Epithelial cell of esophagus (primary cell): ENCODE measurements at regions not wholly inside any gene's neighbourhood (a gene's known extent, or its start where the extent isn't known, plus 50 kb on each side); places are given as distances from the start of the nearest gene placed in this dataset.

Experiments
- DNase-seq: peaks from one replicate; pipeline ENCODE4 v3.0.0; 2010; ENCODE audit warnings: low read depth
- H3K4me3 ChIP-seq: 2 replicates; pipeline ENCODE4 v1.5.1; 2011; ENCODE audit warnings: mild to moderate bottlenecking, low read length, control low read depth
- TF ChIP-seq, protein P1 (sequence below): IDR thresholded peaks from 2 replicates; pipeline ENCODE4 v1.5.1; 2011; ENCODE audit warnings: low read depth, mild to moderate bottlenecking, low read length, control low read depth, inconsistent platforms; ENCODE audit not compliant: insufficient read depth; ENCODE audit errors: missing control alignments

DNA sequence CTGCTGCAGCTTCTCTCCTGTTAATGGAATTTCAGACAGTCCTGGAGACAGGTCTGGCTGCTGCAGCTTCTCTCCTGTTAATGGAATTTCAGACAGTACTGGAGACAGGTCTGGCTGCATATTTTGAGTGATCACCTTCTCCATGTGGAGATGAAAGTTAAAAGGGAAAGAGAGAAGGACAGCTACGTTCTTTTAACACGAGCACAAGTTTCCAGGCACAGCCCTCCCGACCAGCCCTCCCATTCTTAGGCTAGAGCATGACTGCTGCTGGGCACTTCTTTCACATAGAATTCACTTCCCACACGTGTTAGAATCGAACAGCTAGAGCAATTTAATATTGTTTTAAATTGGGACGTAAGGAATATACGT lies 133.3 kb upstream of the DMRT1 start:
- peak; percentile 31 for DNase-seq
- TF ChIP-seq, protein P1, sequence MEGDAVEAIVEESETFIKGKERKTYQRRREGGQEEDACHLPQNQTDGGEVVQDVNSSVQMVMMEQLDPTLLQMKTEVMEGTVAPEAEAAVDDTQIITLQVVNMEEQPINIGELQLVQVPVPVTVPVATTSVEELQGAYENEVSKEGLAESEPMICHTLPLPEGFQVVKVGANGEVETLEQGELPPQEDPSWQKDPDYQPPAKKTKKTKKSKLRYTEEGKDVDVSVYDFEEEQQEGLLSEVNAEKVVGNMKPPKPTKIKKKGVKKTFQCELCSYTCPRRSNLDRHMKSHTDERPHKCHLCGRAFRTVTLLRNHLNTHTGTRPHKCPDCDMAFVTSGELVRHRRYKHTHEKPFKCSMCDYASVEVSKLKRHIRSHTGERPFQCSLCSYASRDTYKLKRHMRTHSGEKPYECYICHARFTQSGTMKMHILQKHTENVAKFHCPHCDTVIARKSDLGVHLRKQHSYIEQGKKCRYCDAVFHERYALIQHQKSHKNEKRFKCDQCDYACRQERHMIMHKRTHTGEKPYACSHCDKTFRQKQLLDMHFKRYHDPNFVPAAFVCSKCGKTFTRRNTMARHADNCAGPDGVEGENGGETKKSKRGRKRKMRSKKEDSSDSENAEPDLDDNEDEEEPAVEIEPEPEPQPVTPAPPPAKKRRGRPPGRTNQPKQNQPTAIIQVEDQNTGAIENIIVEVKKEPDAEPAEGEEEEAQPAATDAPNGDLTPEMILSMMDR: no peak
- peak overlapping the region; percentile 28 for H3K4me3 ChIP-seq

DNA sequence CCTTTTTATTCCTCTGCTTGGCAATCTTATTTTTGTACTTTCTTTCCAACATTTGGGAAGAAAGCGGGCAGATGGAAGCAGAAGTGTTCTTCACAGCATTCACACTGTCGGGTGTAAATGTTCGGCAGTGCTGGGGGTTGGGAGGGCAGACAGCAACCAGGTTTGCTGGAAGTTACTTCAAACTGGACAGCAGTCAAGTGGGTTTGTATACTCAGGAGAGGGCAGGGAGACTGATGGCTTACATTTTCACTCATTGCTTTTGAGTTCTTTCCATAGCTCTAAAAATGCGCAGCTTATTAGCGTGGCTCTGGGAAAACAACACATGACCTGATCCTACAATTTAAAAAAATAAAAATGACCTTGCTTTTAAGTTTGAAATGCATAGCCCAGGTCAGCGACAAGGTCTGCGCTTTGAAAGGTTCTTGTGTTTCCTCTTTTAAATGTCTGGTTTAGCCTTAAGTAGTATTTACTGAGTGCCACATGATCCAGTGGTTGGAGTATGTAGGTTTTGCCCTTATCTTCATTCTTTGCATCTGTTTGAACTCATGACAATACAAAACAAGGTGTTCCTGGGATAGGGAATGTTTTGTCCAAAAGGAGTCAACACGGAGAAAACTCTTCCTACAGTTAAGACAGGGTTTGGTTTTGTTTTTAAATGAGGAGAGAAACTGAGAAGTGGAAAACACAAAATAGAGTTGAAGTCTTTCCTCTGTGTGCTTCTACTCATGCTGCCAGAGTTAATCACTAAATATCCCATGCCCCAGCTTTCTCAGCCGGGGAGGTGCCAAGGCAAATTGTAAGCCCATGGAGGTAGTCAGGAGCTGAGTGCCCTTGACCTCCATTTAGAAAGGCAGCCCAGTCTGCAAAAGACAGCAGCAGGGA lies 132.7 kb upstream of the DMRT1 start:
- no peak for DNase-seq
- TF ChIP-seq, protein P1: no peak
- H3K4me3 ChIP-seq: peak overlapping the region; percentile 28

DNA sequence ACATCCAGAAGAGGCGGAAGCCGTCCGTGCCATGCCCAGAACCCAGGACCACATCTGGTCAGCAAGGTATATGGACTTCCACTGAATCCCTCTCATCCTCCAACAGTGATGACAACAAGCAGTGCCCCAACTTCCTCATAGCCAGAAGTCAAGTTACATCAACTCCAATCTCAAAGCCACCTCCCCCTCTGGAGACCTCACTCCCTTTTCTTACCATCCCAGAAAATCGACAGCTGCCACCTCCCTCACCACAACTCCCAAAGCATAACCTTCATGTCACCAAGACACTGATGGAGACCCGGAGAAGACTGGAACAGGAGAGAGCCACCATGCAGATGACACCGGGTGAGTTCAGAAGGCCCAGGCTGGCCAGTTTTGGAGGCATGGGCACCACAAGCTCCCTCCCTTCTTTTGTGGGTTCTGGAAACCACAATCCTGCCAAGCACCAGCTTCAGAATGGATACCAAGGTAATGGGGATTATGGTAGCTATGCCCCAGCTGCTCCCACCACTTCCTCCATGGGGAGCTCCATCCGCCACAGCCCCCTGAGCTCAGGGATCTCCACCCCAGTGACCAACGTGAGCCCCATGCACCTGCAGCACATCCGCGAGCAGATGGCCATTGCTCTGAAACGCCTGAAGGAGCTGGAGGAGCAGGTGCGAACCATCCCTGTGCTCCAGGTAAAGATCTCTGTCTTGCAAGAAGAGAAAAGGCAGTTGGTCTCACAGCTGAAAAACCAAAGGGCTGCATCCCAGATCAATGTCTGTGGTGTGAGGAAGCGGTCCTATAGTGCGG lies 130.3 kb upstream of the DMRT1 start:
- no peak for DNase-seq
- no peak overlapping the region for H3K4me3 ChIP-seq
- TF ChIP-seq, protein P1: no peak

DNA sequence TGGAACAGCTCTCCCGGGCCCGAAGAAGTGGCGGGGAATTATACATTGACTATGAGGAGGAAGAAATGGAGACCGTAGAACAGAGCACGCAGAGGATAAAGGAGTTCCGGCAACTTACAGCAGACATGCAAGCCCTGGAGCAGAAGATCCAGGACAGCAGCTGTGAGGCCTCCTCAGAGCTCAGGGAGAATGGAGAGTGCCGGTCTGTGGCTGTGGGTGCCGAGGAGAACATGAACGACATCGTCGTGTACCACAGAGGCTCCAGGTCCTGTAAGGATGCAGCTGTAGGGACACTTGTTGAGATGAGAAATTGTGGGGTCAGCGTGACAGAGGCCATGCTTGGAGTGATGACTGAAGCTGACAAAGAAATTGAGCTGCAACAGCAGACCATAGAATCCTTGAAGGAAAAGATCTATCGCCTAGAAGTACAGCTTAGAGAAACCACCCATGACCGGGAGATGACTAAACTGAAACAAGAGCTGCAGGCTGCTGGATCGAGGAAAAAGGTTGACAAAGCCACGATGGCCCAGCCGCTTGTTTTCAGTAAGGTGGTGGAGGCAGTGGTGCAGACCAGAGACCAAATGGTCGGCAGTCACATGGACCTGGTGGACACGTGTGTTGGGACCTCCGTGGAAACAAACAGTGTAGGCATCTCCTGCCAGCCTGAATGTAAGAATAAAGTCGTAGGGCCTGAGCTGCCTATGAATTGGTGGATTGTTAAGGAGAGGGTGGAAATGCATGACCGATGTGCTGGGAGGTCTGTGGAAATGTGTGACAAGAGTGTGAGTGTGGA lies 129.5 kb upstream of the DMRT1 start:
- no peak overlapping the region for H3K4me3 ChIP-seq
- TF ChIP-seq, protein P1: no peak
- no peak for DNase-seq

DNA sequence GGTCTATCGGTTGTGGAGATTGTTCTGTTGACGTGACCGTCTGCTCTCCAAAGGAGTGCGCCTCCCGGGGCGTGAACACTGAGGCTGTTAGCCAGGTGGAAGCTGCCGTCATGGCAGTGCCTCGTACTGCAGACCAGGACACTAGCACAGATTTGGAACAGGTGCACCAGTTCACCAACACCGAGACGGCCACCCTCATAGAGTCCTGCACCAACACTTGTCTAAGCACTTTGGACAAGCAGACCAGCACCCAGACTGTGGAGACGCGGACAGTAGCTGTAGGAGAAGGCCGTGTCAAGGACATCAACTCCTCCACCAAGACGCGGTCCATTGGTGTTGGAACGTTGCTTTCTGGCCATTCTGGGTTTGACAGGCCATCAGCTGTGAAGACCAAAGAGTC lies 128.9 kb upstream of the DMRT1 start:
- no peak overlapping the region for H3K4me3 ChIP-seq
- TF ChIP-seq, protein P1: no peak
- no peak for DNase-seq

DNA sequence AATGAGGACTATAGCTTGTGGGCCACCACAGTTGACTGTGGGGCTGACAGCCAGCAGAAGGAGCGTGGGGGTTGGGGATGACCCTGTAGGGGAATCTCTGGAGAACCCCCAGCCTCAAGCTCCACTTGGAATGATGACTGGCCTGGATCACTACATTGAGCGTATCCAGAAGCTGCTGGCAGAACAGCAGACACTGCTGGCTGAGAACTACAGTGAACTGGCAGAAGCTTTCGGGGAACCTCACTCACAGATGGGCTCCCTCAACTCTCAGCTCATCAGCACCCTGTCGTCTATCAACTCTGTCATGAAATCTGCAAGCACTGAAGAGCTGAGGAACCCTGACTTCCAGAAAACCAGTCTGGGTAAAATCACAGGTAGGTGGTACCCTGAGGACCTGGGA lies 128.4 kb upstream of the DMRT1 start:
- TF ChIP-seq, protein P1: no peak

More for the DNA sequence above, 128.4 kb upstream of the DMRT1 start:
- H3K4me3 ChIP-seq: no peak overlapping the region
- no peak for DNase-seq
